IMR-90 (cell line): ENCODE measurements at regions not wholly inside any gene's neighbourhood (a gene's known extent, or its start where the extent isn't known, plus 50 kb on each side); places are given as distances from the start of the nearest gene placed in this dataset.

ENCODE experiments used
- ATAC-seq: fragments of 200-7000 bp; cut with Tn5 transposase; 2 replicates; pipeline ENCODE4 v1.9.1; 2020; ENCODE audit warnings: low read depth, mild to moderate bottlenecking, moderate library complexity
- BruUV-seq: library from RNA; stranded (reverse); fragments of 400-500 nt; replicated peaks from 2 replicates; lab custom pipeline; 2021; lab: Mats Ljungman, UMichigan
- CTCF ChIA-PET: fragments of 300-600 bp; formaldehyde crosslinking; extraction: SDS; loops from one replicate; lab custom pipeline; 2021; ENCODE audit warnings: antibody characterized with exemption; lab: Yijun Ruan, JAX
- POLR2A ChIA-PET: fragments of 300-600 bp; sonication (Branson Sonifier 250); formaldehyde crosslinking; loops from one replicate; lab custom pipeline; 2022; ENCODE audit warnings: antibody characterized with exemption; ENCODE audit not compliant: unreplicated experiment; lab: Charles Lee
- DNase-seq: peaks from one replicate; pipeline ENCODE4 v3.0.0; 2013
- H2AFZ ChIP-seq: replicated peaks from 2 replicates; pipeline ENCODE3; 2013; ENCODE audit warnings: low read length, mild to moderate bottlenecking; ENCODE audit not compliant: poor library complexity
- H2AK5ac ChIP-seq: 2 replicates; pipeline ENCODE4 v1.6.1; 2013; ENCODE audit warnings: low read depth, low read length, inconsistent platforms
- H2AK9ac ChIP-seq: replicated peaks from 2 replicates; pipeline ENCODE3; 2013; ENCODE audit warnings: mild to moderate bottlenecking, low read depth, low read length, moderate library complexity; ENCODE audit not compliant: poor library complexity
- H2BK120ac ChIP-seq: 2 replicates; pipeline ENCODE4 v1.6.1; 2013; ENCODE audit warnings: low read depth, low read length, inconsistent platforms
- H2BK15ac ChIP-seq: 3 replicates; pipeline ENCODE4 v1.6.1; 2013; ENCODE audit warnings: low read depth, low read length, inconsistent platforms
- H2BK20ac ChIP-seq: 2 replicates; pipeline ENCODE4 v1.6.1; 2013; ENCODE audit warnings: low read depth, mild to moderate bottlenecking, inconsistent platforms, low read length, moderate library complexity
- H2BK5ac ChIP-seq: 2 replicates; pipeline ENCODE4 v1.6.1; 2013; ENCODE audit warnings: mild to moderate bottlenecking, low read depth, low read length, inconsistent platforms; ENCODE audit not compliant: poor library complexity, severe bottlenecking
- H3K14ac ChIP-seq: replicated peaks from 2 replicates; pipeline ENCODE4 v1.6.1; 2013; ENCODE audit warnings: low read depth, low read length, inconsistent platforms
- H3K18ac ChIP-seq: 2 replicates; pipeline ENCODE4 v1.6.1; 2013; ENCODE audit warnings: low read depth, low read length, control low read depth
- H3K23ac ChIP-seq: 2 replicates; pipeline ENCODE4 v1.6.1; 2013; ENCODE audit warnings: low read depth, low read length, inconsistent platforms
- H3K27ac ChIP-seq: 2 replicates; pipeline ENCODE4 v1.5.1; 2013; ENCODE audit warnings: mild to moderate bottlenecking, control low read depth, low read length; ENCODE audit not compliant: insufficient read depth
- H3K27me3 ChIP-seq: 2 replicates; pipeline ENCODE4 v1.6.1; 2013; ENCODE audit warnings: low read length; ENCODE audit not compliant: control insufficient read depth, insufficient read depth
- H3K36me3 ChIP-seq: 2 replicates; pipeline ENCODE4 v1.6.1; 2013; ENCODE audit warnings: low read length, mixed read lengths; ENCODE audit not compliant: control insufficient read depth, insufficient read depth
- H3K4ac ChIP-seq: 2 replicates; pipeline ENCODE4 v1.6.1; 2013; ENCODE audit warnings: low read depth, low read length, inconsistent platforms
- H3K4me1 ChIP-seq: 2 replicates; pipeline ENCODE4 v1.6.1; 2013; ENCODE audit warnings: low read length, mixed read lengths; ENCODE audit not compliant: control insufficient read depth, insufficient read depth
- H3K4me2 ChIP-seq: 2 replicates; pipeline ENCODE4 v1.6.1; 2013; ENCODE audit warnings: low read depth, mild to moderate bottlenecking, control low read depth, low read length, moderate library complexity
- H3K4me3 ChIP-seq: 2 replicates; pipeline ENCODE4 v1.5.1; 2013; ENCODE audit warnings: low read depth, mild to moderate bottlenecking, control low read depth, low read length, moderate library complexity; ENCODE audit not compliant: insufficient read depth
- H3K56ac ChIP-seq: 2 replicates; pipeline ENCODE4 v1.6.1; 2013; ENCODE audit warnings: low read length, inconsistent platforms; ENCODE audit not compliant: insufficient read depth; ENCODE audit errors: extremely low read depth
- H3K79me1 ChIP-seq, 2 experiments: 2 replicates each; pipeline ENCODE4 v1.6.1; 2013; ENCODE audit warnings: low read length in 2 of 2, inconsistent platforms in 1 of 2, low read depth in 1 of 2
- H3K9ac ChIP-seq: 2 replicates; pipeline ENCODE4 v1.6.1; 2013; ENCODE audit warnings: low read depth, low read length, control low read depth
- H3K9me1 ChIP-seq: 2 replicates; pipeline ENCODE4 v1.6.1; 2013; ENCODE audit warnings: low read length, inconsistent platforms; ENCODE audit not compliant: insufficient read depth
- H3K9me3 ChIP-seq: 2 replicates; pipeline ENCODE4 v1.6.1; 2013; ENCODE audit warnings: low read length; ENCODE audit not compliant: control insufficient read depth, insufficient read depth
- H4K20me1 ChIP-seq: 2 replicates; pipeline ENCODE4 v1.6.1; 2013; ENCODE audit warnings: low read length, inconsistent platforms; ENCODE audit not compliant: insufficient read depth
- H4K5ac ChIP-seq: 2 replicates; pipeline ENCODE4 v1.6.1; 2013; ENCODE audit warnings: mild to moderate bottlenecking, low read depth, low read length, control low read depth
- H4K8ac ChIP-seq, 2 experiments: 2 replicates each; pipeline ENCODE4 v1.6.1; 2013; ENCODE audit warnings: low read depth in 2 of 2, low read length in 2 of 2, control low read depth in 1 of 2, inconsistent platforms in 1 of 2
- H4K91ac ChIP-seq: 2 replicates; pipeline ENCODE4 v1.6.1; 2013; ENCODE audit warnings: low read depth, low read length, inconsistent platforms; ENCODE audit not compliant: insufficient read depth
- BHLHE40 ChIP-seq: fragments of 150-350 bp; IDR thresholded peaks from 2 replicates; pipeline ENCODE4 v1.6.1; 2016; ENCODE audit warnings: mild to moderate bottlenecking, low read depth, low read length
- CEBPB ChIP-seq: IDR thresholded peaks from 2 replicates; pipeline ENCODE4 v1.6.1; 2012; ENCODE audit warnings: low read depth, low read length, improper control_type of control experiment
- CHD1 ChIP-seq: IDR thresholded peaks from 2 replicates; pipeline ENCODE4 v1.6.1; 2012; ENCODE audit warnings: low read depth, low read length, improper control_type of control experiment
- CTCF ChIP-seq: conservative IDR thresholded peaks from 2 replicates; pipeline ENCODE4 v1.5.1; 2012; ENCODE audit warnings: mild to moderate bottlenecking, low read depth, low read length, improper control_type of control experiment
- ELK1 ChIP-seq: fragments of 150-350 bp; IDR thresholded peaks from 2 replicates; pipeline ENCODE4 v1.6.1; 2016; ENCODE audit warnings: low read depth, mild to moderate bottlenecking, low read length, moderate library complexity, borderline replicate concordance
- FOS ChIP-seq: fragments of 150-350 bp; IDR thresholded peaks from 2 replicates; pipeline ENCODE4 v1.6.1; 2016; ENCODE audit warnings: low read depth, low read length
- MAFK ChIP-seq: IDR thresholded peaks from 2 replicates; pipeline ENCODE4 v1.6.1; 2012; ENCODE audit warnings: low read depth, low read length, improper control_type of control experiment
- MAZ ChIP-seq: IDR thresholded peaks from 2 replicates; pipeline ENCODE4 v1.6.1; 2012; ENCODE audit warnings: low read depth, mild to moderate bottlenecking, low read length, improper control_type of control experiment, moderate library complexity, borderline replicate concordance
- MXI1 ChIP-seq: IDR thresholded peaks from 2 replicates; pipeline ENCODE4 v1.6.1; 2012; ENCODE audit warnings: low read depth, mild to moderate bottlenecking, low read length, moderate library complexity, borderline replicate concordance
- NFE2L2 ChIP-seq: fragments of 150-350 bp; IDR thresholded peaks from 2 replicates; pipeline ENCODE4 v1.6.1; 2016; ENCODE audit warnings: low read depth, mild to moderate bottlenecking, low read length
- POLR2A ChIP-seq: IDR thresholded peaks from 2 replicates; pipeline ENCODE4 v1.6.1; 2012; ENCODE audit warnings: mild to moderate bottlenecking, low read depth, low read length
- RAD21 ChIP-seq: IDR thresholded peaks from 2 replicates; pipeline ENCODE4 v1.6.1; 2012; ENCODE audit warnings: low read length, improper control_type of control experiment
- RCOR1 ChIP-seq: IDR thresholded peaks from 2 replicates; pipeline ENCODE4 v1.6.1; 2012; ENCODE audit warnings: mild to moderate bottlenecking, low read length, improper control_type of control experiment; ENCODE audit not compliant: insufficient replicate concordance
- RFX5 ChIP-seq: IDR thresholded peaks from 2 replicates; pipeline ENCODE4 v1.8.0; 2012; ENCODE audit warnings: low read depth, mild to moderate bottlenecking, low read length, moderate library complexity
- SMC3 ChIP-seq: fragments of 150-350 bp; IDR thresholded peaks from 2 replicates; pipeline ENCODE4 v1.6.1; 2016; ENCODE audit warnings: low read depth, mild to moderate bottlenecking, antibody characterized with exemption, low read length, moderate library complexity
- USF2 ChIP-seq: fragments of 150-350 bp; IDR thresholded peaks from 2 replicates; pipeline ENCODE4 v1.6.1; 2017; ENCODE audit warnings: mild to moderate bottlenecking, antibody characterized with exemption, low read length, low read depth
- WGBS, 2 experiments: methylation state at CpG; one replicate each; pipeline versions ENCODE4 v1.1.5 to v1.1.7; 2013; ENCODE audit warnings: missing lambda C conversion rate in 2 of 2; ENCODE audit not compliant: insufficient read length in 1 of 2; ENCODE audit errors: extremely low coverage in 2 of 2; 5-methylcytosine and 5-hydroxymethylcytosine counted together
- dilution Hi-C: fragments of 300-500 bp; cut with HindIII; formaldehyde crosslinking; loops from one replicate; pipeline ENCODE4 v1.14.3; 2018; ENCODE audit warnings: low sequenced_read_pairs; ENCODE audit not compliant: unreplicated experiment
- in situ Hi-C: fragments of 300-500 bp; cut with MboI; formaldehyde crosslinking; loops from 3 replicates; pipeline ENCODE4 v1.14.3; 2019; ENCODE audit warnings: low sequenced_read_pairs, inconsistent platforms, mixed read lengths
- intact Hi-C: fragments of 100-400 bp; cut with micrococcal nuclease; formaldehyde crosslinking; loops from 2 replicates; pipeline ENCODE4 v1.10.0; 2022

GRCh38 chr2:15764683-15765011, 173.0 kb downstream of the DDX1 start:
- Histone ChIP-seq H4K5ac (no peak overlapping the region), H3K79me1 (no peaks in the 10 kb centered on the region), H3K23ac (no peak overlapping the region), H3K9me1 (no peaks in the 10 kb centered on the region), H3K4me2 (no peak overlapping the region), H3K4me3 (no peak overlapping the region), H3K27me3 (no peaks in the 10 kb centered on the region), H3K56ac (no peak overlapping the region), H2AK9ac (no peak overlapping the region), H3K9me3 (peaks cover 21% of the 10 kb centered on the region), H2BK15ac (no peak overlapping the region), H4K20me1 (no peaks in the 10 kb centered on the region), H4K91ac (no peak overlapping the region), H2BK20ac (no peak overlapping the region), H4K8ac (no peak overlapping the region), H3K4me1 (no peaks in the 10 kb centered on the region), H2BK120ac (no peak overlapping the region), H2BK5ac (no peak overlapping the region), H3K36me3 (no peaks in the 10 kb centered on the region), H2AFZ (no peak overlapping the region), H3K14ac (no peak overlapping the region), H3K18ac (no peak overlapping the region), H3K4ac (no peak overlapping the region), H3K27ac (no peak overlapping the region), H3K9ac (no peak overlapping the region), H2AK5ac (no peak overlapping the region)
- DNase-seq (no peak), ATAC-seq (no peak)
- no peak for TF ChIP-seq POLR2A
- no peak for TF ChIP-seq MAFK
- TF ChIP-seq MAZ: no peak
- TF ChIP-seq CHD1: no peak
- no peak for TF ChIP-seq ELK1
- no peak for TF ChIP-seq CTCF
- TF ChIP-seq RCOR1: no peak
- TF ChIP-seq RFX5: no peak
- no peak for TF ChIP-seq SMC3
- no peak for TF ChIP-seq FOS
- no peak for TF ChIP-seq RAD21
- no peak for TF ChIP-seq MXI1
- TF ChIP-seq NFE2L2: no peak
- no peak for TF ChIP-seq USF2
- TF ChIP-seq BHLHE40: no peak
- no peak for TF ChIP-seq CEBPB
- in situ Hi-C loops (no loop called here), intact Hi-C loops (no loop called here), dilution Hi-C loops (no loop called here)
- BruUV-seq: no TSS peak
- ChIA-PET CTCF (no interaction called here), POLR2A (no interaction called here)
- WGBS, 2 experiments: no CpG with 5 or more reads among the region's 4 CpGs
